Stimulated activated naive CD8-positive, alpha-beta T cell treated with anti-CD3 and anti-CD28 coated beads, Interleukin-15, Interleukin-2, amounts not matched to agents 100 ng/mL and 50 ng/mL, for 24 hours (primary cell): ENCODE measurements at regions not wholly inside any gene's neighbourhood (a gene's known extent, or its start where the extent isn't known, plus 50 kb on each side); places are given as distances from the start of the nearest gene placed in this dataset.
A peak's percentile ranks its signal among the peaks of the same experiment; 100 is the strongest.
"Not testable (repeated sequence)": the region's sequence is repeated elsewhere in the genome, so short reads cannot be mapped to it uniquely, and the experiment has no call there.

Source experiments
- H3K27ac Mint-ChIP-seq: one replicate; pipeline ENCODE4 v1.8.0; 2021; ENCODE audit warnings: mild to moderate bottlenecking, mixed read lengths
- H3K27me3 Mint-ChIP-seq: one replicate; pipeline ENCODE4 v1.8.0; 2021; ENCODE audit warnings: mixed read lengths
- H3K36me3 Mint-ChIP-seq: one replicate; pipeline ENCODE4 v1.8.0; 2021; ENCODE audit warnings: low read depth, mixed read lengths
- H3K4me1 Mint-ChIP-seq: one replicate; pipeline ENCODE4 v1.8.0; 2021; ENCODE audit warnings: low read depth, mixed read lengths
- H3K4me3 Mint-ChIP-seq: one replicate; pipeline ENCODE4 v1.8.0; 2021; ENCODE audit warnings: mild to moderate bottlenecking, mixed read lengths
- H3K9me3 Mint-ChIP-seq: one replicate; pipeline ENCODE4 v1.8.0; 2021; ENCODE audit warnings: mixed read lengths

DNA sequence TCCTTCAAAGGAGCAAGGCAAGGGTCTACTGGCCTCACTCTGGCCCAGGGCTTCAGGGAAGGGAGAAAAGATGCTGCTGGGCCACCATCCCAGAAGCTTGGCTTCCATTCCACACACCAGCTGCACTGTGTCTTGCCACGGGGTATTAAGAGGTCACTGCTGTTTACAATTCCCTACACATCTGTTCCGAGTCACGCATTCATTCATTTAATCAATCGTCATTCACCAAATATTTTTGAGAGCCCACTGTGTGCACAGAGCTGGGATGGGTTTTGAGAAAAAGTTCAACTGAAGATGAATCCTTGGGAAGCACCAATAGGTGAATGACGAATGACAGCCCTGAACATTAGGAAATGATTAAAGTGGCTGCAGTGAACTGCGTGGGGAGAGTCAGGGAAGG is 101.7 kb downstream of the NAV1 start:
- H3K9me3 Mint-ChIP-seq = no peaks in the 10 kb centered on the region
- H3K27ac Mint-ChIP-seq = no peak overlapping the region
- no peak overlapping the region for H3K4me3 Mint-ChIP-seq
- H3K36me3 Mint-ChIP-seq = no peaks in the 10 kb centered on the region
- H3K27me3 Mint-ChIP-seq = peaks cover 4% of the 10 kb centered on the region
- H3K4me1 Mint-ChIP-seq = no peaks in the 10 kb centered on the region

DNA sequence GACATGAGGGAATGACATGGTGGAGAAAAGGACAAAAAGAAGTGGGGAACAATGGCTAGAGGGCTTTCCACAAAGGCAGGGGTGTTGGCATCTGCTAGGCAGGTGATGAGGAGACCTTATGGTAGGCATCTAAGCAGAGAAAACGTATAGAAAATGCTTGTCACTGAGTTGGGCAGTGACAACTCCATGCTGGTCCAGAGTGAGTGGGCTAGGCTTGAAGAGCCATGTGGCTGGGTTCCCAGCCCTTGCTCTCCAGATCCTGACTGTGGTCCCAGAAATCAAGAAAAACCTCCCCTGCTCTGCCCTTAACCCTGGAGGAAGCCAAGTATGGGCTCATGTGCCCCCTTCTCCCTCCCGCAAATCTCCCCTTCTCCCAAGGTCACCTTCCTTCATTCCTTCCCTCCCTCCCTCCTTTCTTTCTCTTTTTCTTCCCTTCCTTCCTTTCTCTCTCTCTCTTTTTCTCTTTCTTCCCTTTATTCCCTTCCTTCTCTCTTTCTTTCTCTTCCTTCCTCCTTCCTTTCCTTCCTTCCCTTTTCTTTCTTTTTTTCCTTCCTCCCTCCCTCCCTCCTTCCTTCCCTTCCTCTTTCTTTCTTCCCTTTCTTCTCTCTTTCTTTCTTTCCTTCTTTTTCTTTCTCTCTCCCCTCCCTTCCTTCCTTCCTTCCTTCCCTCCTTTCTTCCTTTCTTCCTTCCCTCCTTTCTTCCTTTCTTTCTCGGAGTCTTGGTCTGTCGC is 102.8 kb downstream of the NAV1 start:
- H3K27me3 Mint-ChIP-seq = peaks cover 12% of the 10 kb centered on the region
- no peak overlapping the region for H3K4me3 Mint-ChIP-seq
- no peaks in the 10 kb centered on the region for H3K9me3 Mint-ChIP-seq
- no peak overlapping the region for H3K27ac Mint-ChIP-seq
- H3K36me3 Mint-ChIP-seq = no peaks in the 10 kb centered on the region
- no peaks in the 10 kb centered on the region for H3K4me1 Mint-ChIP-seq

DNA sequence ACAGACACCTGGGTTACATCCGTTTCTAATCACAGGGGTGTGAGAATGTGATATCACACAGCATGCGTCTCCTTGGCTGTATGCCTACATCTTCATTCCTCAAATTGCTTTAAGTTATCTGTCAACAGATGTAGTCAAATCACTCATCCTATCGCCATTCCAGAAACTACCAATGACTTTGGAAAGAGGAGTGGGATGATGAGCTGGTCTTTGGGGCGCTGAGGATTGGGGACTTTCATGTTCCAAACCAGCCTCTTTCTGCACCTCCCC is 104.8 kb downstream of the NAV1 start:
- Mint-ChIP-seq H3K4me1 (no peaks in the 10 kb centered on the region), H3K27ac (no peak overlapping the region), H3K4me3 (no peak overlapping the region), H3K36me3 (no peaks in the 10 kb centered on the region), H3K27me3 (peaks cover 23% of the 10 kb centered on the region), H3K9me3 (no peaks in the 10 kb centered on the region)

- Mint-ChIP-seq H3K36me3 (no peaks in the 10 kb centered on the region), H3K4me3 (no peak overlapping the region), H3K27ac (no peak overlapping the region), H3K4me1 (no peaks in the 10 kb centered on the region), H3K27me3 (peaks cover 23% of the 10 kb centered on the region), H3K9me3 (no peaks in the 10 kb centered on the region)
Observed at GRCh38 chr1:201644197-201644596, 105.3 kb downstream of the NAV1 start.

GRCh38 chr1:201645000-201645399 is 106.1 kb downstream of the NAV1 start:
- peaks cover 30% of the 10 kb centered on the region for H3K27me3 Mint-ChIP-seq
- H3K27ac Mint-ChIP-seq, H3K4me1 Mint-ChIP-seq, H3K36me3 Mint-ChIP-seq, H3K9me3 Mint-ChIP-seq, H3K4me3 Mint-ChIP-seq: not testable (repeated sequence)

DNA sequence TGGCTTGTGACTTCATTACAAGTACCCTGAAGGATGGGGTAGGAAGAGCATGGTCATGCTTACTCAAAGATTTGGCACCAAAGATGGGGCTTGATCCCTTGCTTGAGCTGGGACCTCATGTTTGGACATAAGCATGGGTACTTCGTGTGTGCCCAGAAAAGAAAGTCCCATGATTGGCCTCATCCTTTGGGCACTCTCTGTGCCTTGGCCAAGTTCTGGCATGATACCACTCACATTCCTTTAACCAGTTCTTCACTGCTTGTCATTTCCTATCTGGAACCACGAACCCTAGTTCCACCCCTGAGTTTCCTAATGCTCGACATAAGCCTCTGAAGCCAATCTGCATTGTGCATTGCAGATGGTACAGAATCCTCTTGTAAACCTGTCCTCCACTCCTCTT is 107.0 kb downstream of the NAV1 start:
- no peaks in the 10 kb centered on the region for H3K9me3 Mint-ChIP-seq
- peaks cover 35% of the 10 kb centered on the region for H3K27me3 Mint-ChIP-seq
- H3K4me3 Mint-ChIP-seq = no peak overlapping the region
- H3K36me3 Mint-ChIP-seq = no peaks in the 10 kb centered on the region
- H3K27ac Mint-ChIP-seq = no peak overlapping the region
- no peaks in the 10 kb centered on the region for H3K4me1 Mint-ChIP-seq

- Mint-ChIP-seq H3K36me3 (no peaks in the 10 kb centered on the region), H3K9me3 (no peaks in the 10 kb centered on the region), H3K4me1 (no peaks in the 10 kb centered on the region), H3K27ac (no peak overlapping the region), H3K4me3 (no peak overlapping the region), H3K27me3 (peaks cover 41% of the 10 kb centered on the region)
Observed at GRCh38 chr1:201646411-201647022, 107.6 kb downstream of the NAV1 start.

DNA sequence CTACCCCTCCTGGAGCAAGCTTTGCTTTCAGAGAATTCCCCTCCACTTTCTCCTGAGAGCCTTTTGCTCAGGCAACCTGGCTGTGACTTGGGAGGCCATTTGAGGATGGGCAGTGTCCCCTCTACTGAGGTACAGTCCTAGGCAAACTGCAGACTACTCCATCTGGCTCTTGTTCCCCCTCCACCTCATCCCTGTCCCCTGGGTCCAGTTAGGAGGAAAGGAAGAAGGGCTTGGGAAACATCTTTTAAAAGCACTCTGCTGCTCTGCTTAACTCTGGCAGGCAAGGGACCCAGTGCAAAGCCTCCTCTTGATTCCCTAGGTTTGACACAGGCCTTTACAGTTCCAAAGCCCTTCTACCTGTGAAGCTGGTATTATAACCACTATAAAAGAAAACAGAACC is 108.2 kb downstream of the NAV1 start:
- Mint-ChIP-seq H3K27me3 (peaks cover 42% of the 10 kb centered on the region), H3K4me1 (no peaks in the 10 kb centered on the region), H3K27ac (no peak overlapping the region), H3K4me3 (no peak overlapping the region), H3K9me3 (no peaks in the 10 kb centered on the region), H3K36me3 (no peaks in the 10 kb centered on the region)

DNA sequence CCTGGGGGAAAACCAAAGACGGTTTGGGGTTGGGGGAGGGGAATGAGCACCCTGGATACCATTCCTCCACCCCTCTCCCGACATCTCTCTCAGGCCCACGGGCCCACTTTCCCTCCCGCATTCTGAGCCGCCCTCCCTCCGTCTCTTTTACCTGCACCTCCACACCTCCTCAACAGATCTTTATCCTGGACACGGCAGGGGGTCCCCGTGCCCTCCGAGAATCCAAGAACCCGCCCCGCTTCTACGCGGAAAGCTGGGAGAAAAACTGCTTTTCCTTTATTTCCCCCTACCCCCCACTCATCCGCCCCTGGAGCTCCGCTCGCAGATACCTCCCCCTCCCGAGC is 108.8 kb downstream of the NAV1 start:
- H3K4me1 Mint-ChIP-seq = no peaks in the 10 kb centered on the region
- no peak overlapping the region for H3K27ac Mint-ChIP-seq
- H3K9me3 Mint-ChIP-seq = no peaks in the 10 kb centered on the region
- no peak overlapping the region for H3K4me3 Mint-ChIP-seq
- no peaks in the 10 kb centered on the region for H3K36me3 Mint-ChIP-seq
- H3K27me3 Mint-ChIP-seq = peaks cover 42% of the 10 kb centered on the region

- H3K36me3 Mint-ChIP-seq = no peaks in the 10 kb centered on the region
- no peak overlapping the region for H3K27ac Mint-ChIP-seq
- no peaks in the 10 kb centered on the region for H3K4me1 Mint-ChIP-seq
- H3K4me3 Mint-ChIP-seq = no peak overlapping the region
- peaks cover 42% of the 10 kb centered on the region for H3K27me3 Mint-ChIP-seq
- H3K9me3 Mint-ChIP-seq = no peaks in the 10 kb centered on the region
Observed at GRCh38 chr1:201648066-201648906, 109.4 kb downstream of the NAV1 start.

DNA sequence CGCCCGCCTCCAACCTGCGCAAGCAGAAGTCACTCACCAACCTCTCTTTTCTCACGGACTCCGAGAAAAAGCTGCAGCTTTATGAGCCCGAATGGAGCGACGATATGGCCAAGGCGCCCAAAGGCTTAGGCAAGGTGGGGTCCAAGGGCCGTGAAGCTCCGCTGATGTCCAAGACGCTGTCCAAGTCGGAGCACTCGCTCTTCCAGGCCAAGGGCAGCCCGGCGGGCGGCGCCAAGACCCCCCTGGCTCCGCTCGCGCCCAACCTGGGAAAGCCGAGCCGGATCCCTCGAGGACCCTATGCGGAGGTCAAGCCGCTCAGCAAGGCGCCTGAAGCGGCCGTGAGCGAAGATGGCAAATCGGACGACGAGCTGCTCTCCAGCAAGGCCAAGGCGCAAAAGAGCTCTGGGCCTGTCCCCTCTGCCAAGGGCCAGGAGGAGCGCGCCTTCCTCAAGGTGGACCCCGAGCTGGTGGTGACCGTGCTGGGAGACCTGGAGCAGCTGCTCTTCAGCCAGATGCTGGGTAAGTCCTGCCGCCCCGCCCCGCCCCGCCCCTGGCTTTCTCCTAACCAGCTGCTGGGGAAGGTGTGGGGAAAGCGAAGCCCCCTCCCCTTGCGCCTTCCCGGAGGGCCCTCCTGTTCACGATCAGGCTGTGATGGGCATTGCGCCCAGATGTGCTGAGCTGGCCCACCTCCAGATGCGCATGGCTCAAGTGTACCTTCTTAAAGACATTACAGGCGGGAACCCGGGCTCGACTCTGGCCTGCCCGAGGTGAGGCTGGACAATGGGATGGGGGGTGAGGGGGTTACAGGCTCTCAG is 110.2 kb downstream of the NAV1 start:
- Mint-ChIP-seq H3K36me3 (no peaks in the 10 kb centered on the region), H3K4me3 (no peak overlapping the region), H3K27me3 (peaks cover 42% of the 10 kb centered on the region), H3K4me1 (no peaks in the 10 kb centered on the region), H3K9me3 (no peaks in the 10 kb centered on the region), H3K27ac (no peak overlapping the region)

DNA sequence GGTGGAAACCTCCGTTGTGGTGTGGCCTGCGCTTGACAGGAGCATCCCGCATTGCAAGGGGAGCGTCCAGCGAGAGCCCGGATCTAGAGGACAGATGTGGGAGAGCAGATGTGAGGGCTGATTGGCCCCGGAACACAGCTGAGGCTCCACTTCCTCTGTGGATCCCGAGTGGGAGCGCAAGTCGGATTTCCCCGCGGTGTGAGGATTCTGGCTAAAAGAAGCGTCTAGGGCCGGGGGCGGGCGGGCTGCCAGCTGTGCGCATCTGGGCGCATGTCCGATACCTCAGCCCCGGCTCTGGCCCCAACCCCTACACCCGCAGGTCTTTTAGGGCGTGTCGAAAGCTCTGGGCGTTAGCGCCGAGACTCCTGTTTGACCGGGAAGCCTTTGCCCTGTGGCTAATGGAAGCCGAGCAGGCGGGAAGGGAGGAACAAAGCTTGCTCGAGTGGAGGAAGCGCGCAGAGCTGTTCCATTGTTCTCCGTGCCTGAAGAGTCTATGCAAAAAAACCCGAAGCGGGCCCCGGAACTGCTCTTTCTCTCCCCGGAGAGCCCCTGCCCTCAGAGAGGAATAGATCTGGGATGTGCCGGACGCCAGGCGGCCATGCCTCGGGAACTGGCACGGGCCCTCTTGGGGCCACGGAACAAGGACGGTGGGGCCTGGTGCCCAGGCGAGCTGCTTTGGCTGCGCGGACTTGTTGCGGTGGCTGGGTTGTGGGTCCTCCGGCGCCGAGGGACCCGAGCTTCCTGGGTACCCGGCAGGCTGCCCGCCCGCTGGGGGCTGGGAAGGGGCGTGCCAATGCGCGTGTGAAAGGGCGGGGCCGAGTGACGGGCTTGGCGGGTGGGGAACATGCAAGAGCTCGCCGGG is 111.1 kb downstream of the NAV1 start:
- H3K27ac Mint-ChIP-seq = no peak overlapping the region
- H3K9me3 Mint-ChIP-seq = no peaks in the 10 kb centered on the region
- H3K36me3 Mint-ChIP-seq = no peaks in the 10 kb centered on the region
- peaks cover 38% of the 10 kb centered on the region for H3K27me3 Mint-ChIP-seq
- H3K4me3 Mint-ChIP-seq = peak overlapping the region; percentile 24
- no peaks in the 10 kb centered on the region for H3K4me1 Mint-ChIP-seq

DNA sequence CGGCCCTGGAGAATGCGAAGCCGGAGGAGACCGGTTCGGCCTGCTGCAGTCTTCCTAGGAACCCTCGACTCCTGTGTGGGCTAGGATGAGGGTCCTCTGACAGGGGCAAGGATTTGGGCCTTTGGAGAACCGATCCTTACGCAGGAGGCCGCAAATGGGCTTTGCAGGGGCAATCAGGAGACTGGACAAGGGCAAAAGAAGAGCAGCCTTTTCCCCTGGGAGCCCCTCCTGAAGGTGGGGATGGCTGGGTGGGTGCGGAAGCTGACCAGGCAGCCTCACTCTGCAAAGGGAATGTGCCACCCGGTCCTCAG is 111.7 kb downstream of the NAV1 start:
- Mint-ChIP-seq H3K36me3 (no peaks in the 10 kb centered on the region), H3K4me1 (no peaks in the 10 kb centered on the region), H3K27ac (no peak overlapping the region), H3K27me3 (peaks cover 38% of the 10 kb centered on the region), H3K4me3 (no peak overlapping the region), H3K9me3 (no peaks in the 10 kb centered on the region)

GRCh38 chr1:201652181-201652580 is 113.3 kb downstream of the NAV1 start:
- Mint-ChIP-seq H3K27ac (no peak overlapping the region), H3K4me1 (no peaks in the 10 kb centered on the region), H3K36me3 (no peaks in the 10 kb centered on the region), H3K9me3 (no peaks in the 10 kb centered on the region), H3K4me3 (no peak overlapping the region), H3K27me3 (peaks cover 29% of the 10 kb centered on the region)
